SJCRH30 (cell line): ENCODE measurements at regions not wholly inside any gene's neighbourhood (a gene's known extent, or its start where the extent isn't known, plus 50 kb on each side); places are given as distances from the start of the nearest gene placed in this dataset.
"Not testable (repeated sequence)": the region's sequence is repeated elsewhere in the genome, so short reads cannot be mapped to it uniquely, and the experiment has no call there.

ENCODE experiments used
- DNase-seq, 2 experiments: peaks; one replicate each; pipeline ENCODE4 v3.0.0-alpha.2; 2015 to 2020
- H3K27ac ChIP-seq: fragments of 250-450 bp; sonication (Bioruptor Pico); 2 replicates; pipeline ENCODE4 v1.5.1; 2020; ENCODE audit warnings: mild to moderate bottlenecking, moderate library complexity
- H3K27me3 ChIP-seq: fragments of 250-450 bp; sonication (Bioruptor Pico); 2 replicates; pipeline ENCODE4 v1.5.1; 2020; ENCODE audit warnings: mild to moderate bottlenecking, moderate library complexity
- H3K36me3 ChIP-seq: fragments of 250-450 bp; sonication (Bioruptor Pico); 2 replicates; pipeline ENCODE4 v1.5.1; 2020; ENCODE audit warnings: mild to moderate bottlenecking, moderate library complexity
- H3K4me1 ChIP-seq: fragments of 250-450 bp; sonication (Bioruptor Pico); 2 replicates; pipeline ENCODE4 v1.5.1; 2020; ENCODE audit warnings: mild to moderate bottlenecking, moderate library complexity
- H3K4me3 ChIP-seq: fragments of 250-450 bp; sonication (Bioruptor Pico); 2 replicates; pipeline ENCODE4 v1.5.1; 2020; ENCODE audit warnings: mild to moderate bottlenecking, moderate library complexity
- H3K9me3 ChIP-seq: fragments of 250-450 bp; sonication (Bioruptor Pico); replicated peaks from 2 replicates; pipeline ENCODE4 v1.5.1; 2020; ENCODE audit warnings: mild to moderate bottlenecking, moderate library complexity

DNA sequence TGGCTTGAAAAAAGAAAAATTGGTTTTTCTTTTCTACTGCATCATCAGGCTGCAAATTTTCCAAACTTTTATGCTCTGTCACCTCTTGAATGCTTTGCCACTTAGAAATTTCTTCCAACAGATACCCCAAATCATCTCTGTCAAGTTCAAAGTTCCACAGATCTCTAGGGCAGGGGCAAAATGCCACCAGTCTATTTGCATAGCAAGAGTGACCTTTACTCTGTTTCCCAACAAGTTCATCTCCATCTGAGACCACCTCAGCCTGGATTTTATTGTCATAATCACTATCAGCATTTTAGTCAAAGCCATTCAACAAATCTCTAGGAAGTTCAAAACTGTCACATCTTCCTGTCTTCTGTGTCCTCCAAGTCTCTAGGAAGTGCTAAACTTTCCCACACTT lies 240.3 kb downstream of the DPY19L2 start:
- not testable (repeated sequence) for DNase-seq, H3K27me3 ChIP-seq, H3K36me3 ChIP-seq, H3K4me1 ChIP-seq, H3K27ac ChIP-seq, H3K4me3 ChIP-seq, H3K9me3 ChIP-seq

DNA sequence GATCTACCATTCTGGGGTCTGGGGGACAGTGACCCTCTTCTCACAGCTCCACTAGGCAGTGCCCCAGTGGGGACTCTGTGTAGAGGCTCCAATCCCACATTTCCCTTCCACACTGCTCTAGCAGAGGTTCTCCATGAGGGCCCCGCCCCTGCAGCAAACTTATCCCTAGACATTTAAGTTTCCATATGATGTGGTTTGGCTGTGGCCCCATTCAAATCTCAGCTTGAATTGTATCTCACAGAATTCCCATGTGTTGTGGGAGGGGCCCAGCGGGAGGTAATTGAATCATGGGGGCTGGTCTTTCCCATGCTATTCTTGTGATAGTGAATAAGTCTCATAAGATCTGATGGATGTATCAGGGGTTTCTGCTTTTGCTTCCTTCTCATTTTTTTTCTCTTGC lies 241.3 kb downstream of the DPY19L2 start:
- H3K4me3 ChIP-seq, H3K27ac ChIP-seq, H3K4me1 ChIP-seq, H3K9me3 ChIP-seq, H3K27me3 ChIP-seq, H3K36me3 ChIP-seq: not testable (repeated sequence)
- DNase-seq: peak; percentile 15 to 36

DNA sequence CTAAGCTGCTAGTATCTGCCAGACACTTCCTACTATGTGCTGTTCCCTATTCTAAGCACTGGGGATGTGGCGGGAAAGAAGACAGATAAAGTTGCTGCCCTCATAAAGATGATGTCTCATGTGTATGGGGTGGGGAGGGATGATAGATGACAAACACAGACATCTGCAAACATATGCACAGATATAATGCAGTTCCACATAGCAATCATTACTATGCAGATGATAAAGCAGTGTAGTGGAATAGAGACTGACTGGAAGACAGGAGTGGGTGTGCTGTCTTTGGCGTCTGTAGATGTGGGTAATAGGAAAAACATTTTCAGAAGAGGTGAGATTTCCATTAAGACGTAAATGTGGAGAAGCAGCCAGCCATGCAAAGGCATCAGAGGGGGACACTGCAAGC lies 243.6 kb downstream of the DPY19L2 start:
- DNase-seq: no peak
- H3K4me1 ChIP-seq: no peaks in the 10 kb centered on the region
- no peaks in the 10 kb centered on the region for H3K36me3 ChIP-seq
- H3K27ac ChIP-seq: no peak overlapping the region
- H3K4me3 ChIP-seq: no peak overlapping the region
- no peaks in the 10 kb centered on the region for H3K9me3 ChIP-seq
- no peaks in the 10 kb centered on the region for H3K27me3 ChIP-seq

DNA sequence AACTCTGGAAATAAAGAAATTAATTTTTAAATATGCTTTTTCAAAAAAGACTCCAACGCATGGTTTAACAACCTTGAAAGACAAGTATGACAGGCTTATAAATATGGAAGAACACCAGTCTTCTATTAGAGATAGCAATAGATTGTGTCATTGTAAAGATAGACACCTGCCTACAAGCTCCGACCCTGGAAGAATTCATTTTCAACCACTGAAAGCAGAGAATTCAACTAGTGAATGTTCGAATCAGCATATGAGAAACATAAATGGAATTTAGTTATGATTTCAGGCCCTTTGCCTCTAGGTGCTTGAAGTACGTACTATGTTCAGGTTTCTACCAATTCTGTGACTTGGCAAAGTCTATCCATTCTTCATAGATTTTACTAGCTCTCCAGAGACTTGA lies 244.5 kb downstream of the DPY19L2 start:
- Histone ChIP-seq H3K4me3 (no peak overlapping the region), H3K27ac (no peak overlapping the region), H3K9me3 (no peaks in the 10 kb centered on the region), H3K4me1 (no peaks in the 10 kb centered on the region), H3K27me3 (no peaks in the 10 kb centered on the region), H3K36me3 (no peaks in the 10 kb centered on the region)
- DNase-seq: no peak

DNA sequence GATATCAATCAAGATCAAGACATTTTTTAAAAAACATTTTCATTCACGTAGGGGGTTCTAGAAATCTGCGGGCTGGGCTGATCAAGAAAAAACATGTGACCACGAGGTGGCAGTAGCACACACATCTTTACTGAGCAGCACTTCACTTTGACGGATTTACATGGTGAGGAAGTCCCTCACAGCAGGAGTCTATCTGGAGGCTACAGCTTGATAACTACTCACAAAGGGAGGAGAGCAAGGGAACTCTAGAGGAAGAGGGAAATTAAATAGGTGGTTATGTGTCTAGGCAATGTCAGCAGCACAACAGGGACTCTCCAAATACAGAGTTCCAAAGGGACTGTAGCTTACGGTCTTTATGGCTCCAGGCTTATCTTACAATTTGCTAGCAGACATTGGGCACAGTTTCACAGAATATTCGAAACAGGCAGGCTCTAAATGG lies 248.1 kb downstream of the DPY19L2 start:
- Histone ChIP-seq H3K27ac (no peak overlapping the region), H3K9me3 (no peaks in the 10 kb centered on the region), H3K36me3 (no peaks in the 10 kb centered on the region), H3K4me1 (no peaks in the 10 kb centered on the region), H3K4me3 (no peak overlapping the region), H3K27me3 (no peaks in the 10 kb centered on the region)
- DNase-seq: peak; percentile 65 to 82

DNA sequence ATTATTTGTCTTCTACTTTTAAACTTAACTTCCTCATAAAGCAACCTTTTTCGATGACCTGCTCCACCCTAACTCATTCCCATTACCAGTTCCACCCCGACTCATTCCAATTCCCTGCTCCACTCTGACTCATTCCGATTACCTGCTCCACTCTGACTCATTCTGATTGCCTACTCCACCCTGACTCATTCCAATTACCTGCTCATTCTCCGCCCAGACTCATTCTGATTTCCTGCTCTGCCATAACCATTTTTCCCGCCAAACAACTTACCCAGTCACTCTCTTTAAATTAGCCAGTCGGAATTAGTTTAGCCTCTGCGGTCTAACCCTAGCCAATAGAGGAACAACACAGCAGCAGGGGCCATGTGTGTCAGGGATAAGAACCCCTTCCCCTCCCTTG lies 249.1 kb downstream of the DPY19L2 start:
- Histone ChIP-seq H3K4me3 (no peak overlapping the region), H3K27me3 (no peaks in the 10 kb centered on the region), H3K36me3 (no peaks in the 10 kb centered on the region), H3K27ac (no peak overlapping the region), H3K9me3 (no peaks in the 10 kb centered on the region), H3K4me1 (no peaks in the 10 kb centered on the region)
- DNase-seq: no peak

DNA sequence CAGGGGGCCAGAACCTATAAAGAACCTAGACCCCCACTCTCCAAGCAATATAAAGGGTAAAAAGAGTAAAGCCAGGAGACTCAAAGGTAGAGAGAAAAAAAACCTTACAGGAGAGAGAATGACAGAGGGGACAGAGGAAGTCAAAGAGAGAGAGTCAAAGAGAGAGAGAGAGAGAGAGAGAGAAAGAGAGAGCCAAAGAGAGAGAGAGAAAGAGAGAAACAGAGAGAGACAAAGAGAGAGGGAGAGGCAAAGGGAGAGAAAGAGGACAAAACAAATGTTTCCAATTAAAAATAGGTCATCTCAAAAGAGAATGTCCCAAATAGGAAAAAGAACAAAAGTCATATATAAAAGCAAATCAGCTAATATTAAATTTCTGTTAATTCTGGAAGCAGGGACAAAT lies 251.5 kb downstream of the DPY19L2 start:
- Histone ChIP-seq H3K27ac (no peak overlapping the region), H3K27me3 (no peaks in the 10 kb centered on the region), H3K4me1 (no peaks in the 10 kb centered on the region), H3K4me3 (no peak overlapping the region), H3K36me3 (no peaks in the 10 kb centered on the region), H3K9me3 (no peaks in the 10 kb centered on the region)
- DNase-seq: no peak

DNA sequence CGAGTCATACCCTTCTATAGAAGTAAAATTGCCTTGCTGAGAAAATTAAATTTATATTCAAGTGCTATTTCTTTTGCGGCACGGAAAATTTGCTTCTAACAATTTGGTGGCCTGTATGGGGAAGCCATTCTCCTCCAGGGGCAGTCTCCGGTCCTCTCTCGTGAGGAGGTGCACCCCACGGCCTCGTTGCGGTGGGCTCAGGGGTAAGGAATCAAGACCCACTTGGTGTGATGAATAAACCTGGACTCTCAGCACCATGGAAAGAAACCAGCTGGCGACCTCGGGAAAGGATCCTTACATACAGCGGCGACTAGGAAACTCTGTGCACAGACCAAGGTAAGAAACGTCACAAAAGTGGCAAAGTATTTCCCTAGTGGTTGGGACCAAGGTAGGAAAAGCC lies 252.9 kb downstream of the DPY19L2 start:
- Histone ChIP-seq H3K9me3 (no peaks in the 10 kb centered on the region), H3K36me3 (no peaks in the 10 kb centered on the region), H3K27me3 (no peaks in the 10 kb centered on the region), H3K27ac (no peak overlapping the region), H3K4me1 (no peaks in the 10 kb centered on the region), H3K4me3 (no peak overlapping the region)
- no peak for DNase-seq

DNA sequence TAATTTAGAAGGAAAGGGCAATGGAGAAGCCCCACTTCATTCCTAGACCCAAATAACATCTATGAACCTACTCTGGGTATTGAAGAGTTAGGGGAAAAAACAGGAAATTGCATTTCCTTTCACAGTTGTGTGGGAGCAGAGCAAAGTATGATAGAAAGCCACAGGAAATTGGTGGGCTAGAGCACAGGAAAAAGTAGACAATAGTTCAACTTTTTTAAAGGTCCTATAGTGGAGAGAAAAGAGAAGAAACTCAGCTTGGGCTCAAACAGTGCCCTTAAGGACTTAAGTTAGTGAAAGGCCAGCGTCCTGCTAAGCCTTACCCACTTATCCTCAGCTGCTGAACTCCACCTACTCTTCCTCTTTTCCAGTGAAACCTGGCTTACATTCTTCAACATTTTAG lies 258.1 kb downstream of the DPY19L2 start:
- Histone ChIP-seq H3K4me1 (no peaks in the 10 kb centered on the region), H3K36me3 (no peaks in the 10 kb centered on the region), H3K9me3 (no peaks in the 10 kb centered on the region), H3K27me3 (no peaks in the 10 kb centered on the region; the same call in 1 of the 2 replicates), H3K4me3 (no peak overlapping the region), H3K27ac (no peak overlapping the region)
- DNase-seq: no peak

DNA sequence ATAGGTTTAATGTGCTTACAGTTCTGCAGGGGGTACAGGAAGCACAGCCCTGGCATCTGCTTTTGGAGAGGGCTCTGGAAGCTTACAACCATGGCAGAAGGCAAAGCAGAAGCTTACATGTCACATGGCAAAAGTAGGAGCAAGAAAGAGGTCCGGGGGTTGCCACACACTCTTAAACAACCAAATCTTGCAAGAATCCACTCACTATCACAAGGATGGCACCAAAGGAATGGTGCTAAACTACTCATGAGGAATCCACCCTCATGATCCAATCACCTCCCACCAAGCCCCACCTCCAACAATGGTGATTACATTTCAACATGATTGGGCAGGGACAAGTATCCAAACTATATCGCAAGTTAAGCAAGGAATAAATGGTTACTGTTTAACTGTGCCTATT lies 255.8 kb upstream of the AVPR1A start:
- H3K27ac ChIP-seq: no peak overlapping the region
- DNase-seq: no peak
- H3K4me1 ChIP-seq: no peaks in the 10 kb centered on the region
- H3K4me3 ChIP-seq: no peak overlapping the region
- H3K9me3 ChIP-seq: no peaks in the 10 kb centered on the region
- no peaks in the 10 kb centered on the region for H3K36me3 ChIP-seq
- H3K27me3 ChIP-seq: no peaks in the 10 kb centered on the region; the same call in 1 of the 2 replicates

DNA sequence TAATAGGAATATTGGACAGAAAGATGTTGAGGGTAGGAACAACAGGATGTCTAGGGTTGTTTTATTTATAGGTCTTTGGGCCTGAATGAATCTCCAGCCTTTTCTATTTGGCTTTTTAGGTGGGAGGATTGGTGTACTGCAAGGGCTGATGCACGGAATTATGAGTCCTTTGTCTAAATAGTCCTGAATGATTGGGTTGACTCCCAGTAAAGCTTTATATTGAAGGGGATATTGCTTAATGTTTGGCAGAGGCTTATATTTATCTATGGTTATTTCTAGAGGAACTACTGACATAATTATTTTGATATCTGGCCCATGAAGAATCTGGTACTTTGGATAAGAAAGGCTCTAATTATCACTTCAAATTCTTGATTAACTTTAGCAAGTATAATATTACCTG lies 253.6 kb upstream of the AVPR1A start:
- no peaks in the 10 kb centered on the region for H3K9me3 ChIP-seq
- no peak overlapping the region for H3K27ac ChIP-seq

DNA sequence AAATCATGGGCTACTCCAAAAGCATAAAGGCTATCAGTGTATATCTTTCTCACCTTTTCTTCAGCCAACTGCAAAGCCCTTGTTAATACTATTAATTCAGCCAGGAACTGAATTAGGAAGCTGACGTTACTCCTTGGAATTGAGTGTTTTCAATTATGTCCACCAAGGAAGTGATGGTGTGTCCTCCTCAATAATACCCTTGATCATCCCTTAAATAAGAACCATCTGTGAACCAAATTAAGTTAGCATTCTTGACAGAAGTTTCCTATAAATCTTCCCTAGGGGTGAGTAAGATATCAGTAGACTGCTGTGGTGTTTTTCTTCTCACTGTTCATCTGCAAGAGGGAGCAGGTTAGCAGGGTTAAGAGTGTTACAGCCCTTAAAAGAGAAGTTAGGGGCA lies 252.3 kb upstream of the AVPR1A start:
- H3K4me3 ChIP-seq: no peak overlapping the region
- DNase-seq: no peak
- no peaks in the 10 kb centered on the region for H3K27me3 ChIP-seq
- no peaks in the 10 kb centered on the region for H3K36me3 ChIP-seq
- no peak overlapping the region for H3K27ac ChIP-seq
- H3K9me3 ChIP-seq: no peaks in the 10 kb centered on the region
- H3K4me1 ChIP-seq: no peaks in the 10 kb centered on the region

More for the DNA sequence above, 253.6 kb upstream of the AVPR1A start:
- no peaks in the 10 kb centered on the region for H3K4me1 ChIP-seq
- H3K27me3 ChIP-seq: no peaks in the 10 kb centered on the region
- H3K4me3 ChIP-seq: no peak overlapping the region
- no peaks in the 10 kb centered on the region for H3K36me3 ChIP-seq
- no peak for DNase-seq

DNA sequence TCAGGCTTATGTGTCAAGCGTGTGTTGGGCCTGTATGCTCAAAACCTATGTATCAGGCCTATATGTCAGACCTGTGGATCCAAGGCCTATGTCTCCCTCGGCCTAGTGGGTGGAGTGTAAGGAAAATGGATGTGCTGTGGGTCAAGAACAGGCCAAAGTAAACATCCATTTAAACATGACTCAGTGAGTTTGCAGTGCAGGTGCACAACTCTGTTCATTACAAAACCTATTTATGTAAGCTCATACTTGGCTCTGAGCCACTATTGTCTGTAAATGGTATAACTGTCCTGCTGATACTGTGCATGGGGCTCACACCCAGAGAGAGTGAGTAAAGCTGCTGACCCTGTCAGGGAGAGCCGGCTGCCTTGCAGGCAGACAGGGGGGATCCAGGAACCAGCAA lies 249.7 kb upstream of the AVPR1A start:
- no peak for DNase-seq
- Histone ChIP-seq H3K27me3 (no peaks in the 10 kb centered on the region), H3K27ac (no peak overlapping the region), H3K4me3 (no peak overlapping the region), H3K9me3 (no peaks in the 10 kb centered on the region), H3K36me3 (no peaks in the 10 kb centered on the region), H3K4me1 (no peaks in the 10 kb centered on the region)

DNA sequence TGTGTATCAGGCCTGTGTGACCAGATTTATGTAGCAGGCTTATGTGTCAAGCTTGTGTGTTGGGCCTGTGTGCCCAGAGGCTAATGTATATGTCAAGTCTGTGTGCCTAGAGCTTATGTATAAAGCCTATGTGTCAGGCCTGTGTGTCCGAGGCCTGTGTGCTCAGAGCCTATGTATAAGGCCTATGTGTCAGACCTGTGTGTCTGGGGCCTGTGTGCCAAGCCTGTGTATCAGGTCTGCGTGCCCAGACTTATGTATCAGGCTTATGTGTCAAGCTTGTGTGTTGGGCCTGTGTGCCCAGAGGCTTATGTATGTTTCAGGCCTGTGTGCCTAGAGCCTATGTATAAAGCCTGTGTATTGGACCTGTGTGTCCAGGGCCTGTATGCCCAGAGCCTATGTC lies 249.3 kb upstream of the AVPR1A start:
- Histone ChIP-seq H3K4me3 (no peak overlapping the region), H3K36me3 (no peaks in the 10 kb centered on the region), H3K27ac (no peak overlapping the region), H3K4me1 (no peaks in the 10 kb centered on the region), H3K9me3 (no peaks in the 10 kb centered on the region), H3K27me3 (no peaks in the 10 kb centered on the region)
- DNase-seq: no peak

DNA sequence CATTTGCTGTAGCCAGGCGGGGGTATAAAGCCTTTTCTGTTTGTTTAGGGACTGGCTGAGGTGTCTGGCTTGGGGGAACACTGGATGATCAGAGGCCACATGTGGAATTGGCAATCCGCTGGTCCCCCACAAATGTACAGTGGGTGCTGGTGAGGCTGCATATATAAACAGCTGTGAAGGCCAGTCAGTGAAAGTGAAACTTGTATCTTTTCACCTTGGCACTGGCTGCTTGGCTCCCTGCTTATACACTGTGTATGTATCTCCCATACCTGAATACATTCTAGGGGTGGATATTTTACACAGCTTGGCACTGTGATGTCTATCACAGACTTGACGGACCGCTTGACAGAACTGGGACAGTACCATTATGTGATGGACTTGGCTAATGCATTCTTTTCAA lies 246.8 kb upstream of the AVPR1A start:
- Histone ChIP-seq H3K36me3 (no peaks in the 10 kb centered on the region), H3K9me3 (no peaks in the 10 kb centered on the region), H3K27ac (no peak overlapping the region), H3K4me1 (no peaks in the 10 kb centered on the region), H3K27me3 (no peaks in the 10 kb centered on the region), H3K4me3 (no peak overlapping the region)
- no peak for DNase-seq

DNA sequence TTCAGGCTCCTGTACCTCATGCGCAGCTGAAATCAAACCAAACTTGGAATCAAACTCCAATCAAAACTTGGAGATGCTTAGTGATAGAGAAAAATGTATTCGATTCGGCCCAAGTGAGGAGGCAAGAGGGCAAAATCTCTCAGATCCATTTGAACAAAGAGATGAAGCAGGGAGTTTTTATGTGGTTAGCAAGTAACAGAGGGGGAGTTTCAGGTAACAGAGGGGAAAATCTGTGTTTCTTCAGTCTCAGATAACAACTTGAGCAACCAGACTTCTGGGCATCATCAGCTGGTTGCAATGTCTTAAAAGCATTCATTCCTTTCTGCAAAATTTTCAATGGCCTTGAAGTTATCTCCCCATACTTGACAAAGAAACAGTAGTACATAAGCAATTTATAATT lies 245.1 kb upstream of the AVPR1A start:
- Histone ChIP-seq H3K27ac (no peak overlapping the region), H3K4me1 (no peaks in the 10 kb centered on the region), H3K4me3 (no peak overlapping the region), H3K27me3 (no peaks in the 10 kb centered on the region), H3K9me3 (no peaks in the 10 kb centered on the region), H3K36me3 (no peaks in the 10 kb centered on the region)
- DNase-seq: no peak

DNA sequence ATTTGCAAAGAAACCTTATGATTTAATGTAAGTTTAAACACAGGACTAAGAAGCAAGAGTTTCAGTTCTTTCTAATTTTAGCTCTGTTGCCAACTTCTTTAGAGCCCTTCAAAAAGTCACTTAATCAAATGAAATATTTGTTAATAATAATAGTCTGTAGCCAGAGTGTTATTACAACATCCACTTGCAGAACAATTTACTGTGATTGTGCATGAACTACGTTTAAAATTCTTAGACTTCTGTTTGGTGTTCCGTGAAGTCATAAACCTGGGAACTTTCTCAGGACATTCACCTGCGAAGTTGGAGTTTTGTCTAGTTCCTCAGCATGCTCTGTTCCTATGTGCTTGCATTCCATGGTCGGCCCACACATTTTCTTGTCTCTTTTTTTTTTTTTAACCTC lies 244.0 kb upstream of the AVPR1A start:
- H3K9me3 ChIP-seq: no peaks in the 10 kb centered on the region
- no peaks in the 10 kb centered on the region for H3K4me1 ChIP-seq
- H3K4me3 ChIP-seq: no peak overlapping the region
- no peak for DNase-seq
- no peaks in the 10 kb centered on the region for H3K27me3 ChIP-seq
- no peak overlapping the region for H3K27ac ChIP-seq
- no peaks in the 10 kb centered on the region for H3K36me3 ChIP-seq
